DMS79 treated with DMSO at 0.1 percent for 48 hours (cell line): ENCODE measurements at regions not wholly inside any gene's neighbourhood (a gene's known extent, or its start where the extent isn't known, plus 50 kb on each side); places are given as distances from the start of the nearest gene placed in this dataset.

Experiments
- DNase-seq: peaks from one replicate; lab custom pipeline; 2025; lab: John Stamatoyannopoulos, UW

DNA sequence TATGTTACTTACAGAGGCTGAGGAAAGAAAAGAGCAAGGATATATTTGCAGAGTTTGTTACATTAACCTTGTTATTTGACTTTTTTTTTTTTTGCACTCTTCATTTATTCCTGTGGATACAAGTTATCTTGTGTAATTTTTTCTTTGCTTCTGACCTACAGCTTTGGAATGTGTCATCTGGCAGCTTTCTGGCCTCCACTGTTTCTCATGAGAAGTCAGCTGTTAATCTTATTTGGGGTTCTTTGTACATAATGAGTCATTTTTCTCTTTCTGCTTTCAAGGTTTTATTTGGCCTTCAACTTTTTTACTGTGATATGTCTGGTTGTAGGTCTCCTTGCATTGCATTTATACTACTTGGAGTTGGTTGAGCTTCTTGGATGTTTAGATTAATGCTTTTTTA, 333.4 kb downstream of the SMOC2 start:
- DNase-seq: no peak

DNA sequence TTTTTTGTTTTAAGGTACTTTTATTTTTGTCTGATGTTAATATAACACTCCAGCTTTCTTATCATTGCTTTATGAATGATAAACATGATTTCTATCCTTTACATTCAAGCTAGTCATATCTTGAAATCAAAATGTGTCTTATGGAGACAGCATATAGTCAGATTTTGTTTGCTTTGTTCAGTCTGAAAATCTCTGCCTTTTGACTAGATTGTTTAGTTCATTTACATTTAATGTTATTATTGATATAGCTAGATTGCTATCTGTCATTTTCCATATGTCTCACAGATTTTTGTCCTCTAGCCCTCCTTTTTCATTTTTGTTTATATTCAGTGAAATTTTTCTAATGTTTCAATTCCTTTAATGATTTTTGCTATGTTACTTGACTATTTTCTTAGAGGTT, 332.8 kb downstream of the SMOC2 start:
- DNase-seq: no peak

DNA sequence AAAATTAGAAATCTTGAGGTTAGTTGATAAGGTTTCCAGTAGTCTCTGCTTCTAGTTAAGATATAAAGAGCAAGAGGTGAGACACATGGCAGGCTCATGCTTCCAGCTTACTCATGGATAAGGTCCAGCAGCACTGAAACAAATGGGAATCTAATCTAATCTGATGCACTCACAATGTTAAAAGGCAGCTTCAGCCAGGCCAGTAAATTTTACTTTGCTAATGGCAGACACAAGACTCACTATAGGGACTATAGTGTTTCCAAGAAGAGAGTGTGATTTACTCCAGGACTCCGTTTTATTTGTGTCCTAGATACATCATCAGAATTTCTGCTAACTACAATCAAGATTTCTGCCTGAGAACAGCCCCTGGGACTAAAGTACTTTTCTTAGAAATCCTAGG, 324.8 kb downstream of the SMOC2 start:
- DNase-seq: no peak

DNA sequence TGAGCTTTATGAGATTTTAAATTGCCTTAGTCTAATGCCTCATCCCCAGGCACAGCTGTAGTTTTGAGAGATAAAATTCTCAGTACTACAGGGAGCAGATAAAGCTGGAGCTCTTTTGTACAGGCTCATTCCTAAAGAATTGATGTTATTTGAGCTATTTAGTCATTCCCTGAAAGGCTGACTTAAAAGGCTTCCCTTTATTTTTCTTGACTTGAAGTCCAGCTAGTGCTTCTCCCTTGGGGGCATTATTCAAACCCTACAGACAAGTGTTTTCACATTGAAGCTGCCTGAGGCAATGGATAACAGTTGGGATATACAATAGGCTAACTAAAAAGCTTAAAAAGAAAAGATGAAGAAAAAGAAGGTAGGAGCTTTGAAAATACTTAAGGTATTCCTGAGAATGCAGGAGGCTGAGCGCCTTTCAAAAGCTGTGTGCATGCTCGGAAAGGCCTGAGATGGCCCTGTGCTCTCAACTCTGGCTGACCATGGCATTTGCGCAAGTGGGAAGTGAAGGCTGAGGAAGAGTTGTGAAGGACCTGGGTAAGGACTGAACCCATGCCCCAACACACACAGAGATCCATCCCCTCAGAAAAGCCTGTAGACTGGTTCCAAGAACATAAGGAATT, 315.1 kb downstream of the SMOC2 start:
- DNase-seq: no peak

DNA sequence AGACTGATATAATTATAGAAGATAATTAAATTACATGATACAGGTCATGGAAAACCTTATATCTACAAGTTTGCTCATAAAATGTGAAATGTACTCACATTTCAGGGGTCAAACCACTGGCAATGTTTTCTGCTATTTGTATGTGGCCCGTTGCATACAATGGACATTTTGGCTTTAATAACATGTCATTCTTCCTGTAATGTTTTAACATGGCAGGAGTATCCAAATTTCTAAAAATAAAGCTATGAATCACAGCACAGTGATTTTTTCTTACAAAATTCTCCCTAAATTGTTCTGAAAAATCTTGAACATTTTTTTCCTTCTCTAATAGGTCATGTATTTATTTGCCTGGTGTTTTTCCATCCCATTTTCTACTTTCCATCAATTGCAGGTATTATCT, 305.7 kb downstream of the SMOC2 start:
- no peak for DNase-seq

DNA sequence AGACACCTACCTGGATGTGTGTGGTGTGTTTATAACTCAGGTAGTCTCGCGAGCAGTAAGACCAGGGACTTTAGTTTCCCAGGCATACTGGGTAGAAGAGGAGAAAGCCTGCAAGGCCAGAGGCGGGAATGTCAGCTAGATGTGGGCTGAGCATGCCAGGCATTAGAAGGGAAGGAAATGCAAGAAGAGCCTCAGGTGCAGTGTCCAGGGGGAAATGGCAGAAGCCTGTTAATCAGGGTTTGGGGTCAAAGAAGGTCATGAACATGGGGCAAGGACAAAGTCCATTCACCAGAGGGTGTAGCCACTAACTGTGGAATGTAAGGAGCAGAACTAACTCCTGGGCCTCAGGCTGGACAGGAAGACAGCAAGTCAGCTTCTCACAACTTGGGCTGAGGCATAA, 305.0 kb downstream of the SMOC2 start:
- DNase-seq: no peak

DNA sequence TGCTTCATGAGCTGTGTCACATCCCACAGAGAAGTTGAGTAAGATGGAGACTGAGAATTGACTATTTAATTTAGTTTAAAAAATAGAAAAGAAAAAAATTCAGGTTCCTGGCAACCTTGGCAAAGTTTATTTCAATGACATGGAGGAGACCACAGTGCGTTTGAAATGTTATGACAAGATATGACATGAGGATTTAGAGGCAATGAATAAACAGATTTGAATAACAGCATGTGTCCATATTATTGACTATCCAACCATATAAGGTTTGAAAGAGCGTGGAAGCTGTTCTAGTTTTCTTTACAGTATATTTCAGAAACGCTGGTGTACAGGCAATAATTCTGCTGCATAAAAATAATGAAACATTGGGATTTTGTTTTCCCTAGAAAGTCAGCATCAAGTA, 303.9 kb downstream of the SMOC2 start:
- DNase-seq: no peak

DNA sequence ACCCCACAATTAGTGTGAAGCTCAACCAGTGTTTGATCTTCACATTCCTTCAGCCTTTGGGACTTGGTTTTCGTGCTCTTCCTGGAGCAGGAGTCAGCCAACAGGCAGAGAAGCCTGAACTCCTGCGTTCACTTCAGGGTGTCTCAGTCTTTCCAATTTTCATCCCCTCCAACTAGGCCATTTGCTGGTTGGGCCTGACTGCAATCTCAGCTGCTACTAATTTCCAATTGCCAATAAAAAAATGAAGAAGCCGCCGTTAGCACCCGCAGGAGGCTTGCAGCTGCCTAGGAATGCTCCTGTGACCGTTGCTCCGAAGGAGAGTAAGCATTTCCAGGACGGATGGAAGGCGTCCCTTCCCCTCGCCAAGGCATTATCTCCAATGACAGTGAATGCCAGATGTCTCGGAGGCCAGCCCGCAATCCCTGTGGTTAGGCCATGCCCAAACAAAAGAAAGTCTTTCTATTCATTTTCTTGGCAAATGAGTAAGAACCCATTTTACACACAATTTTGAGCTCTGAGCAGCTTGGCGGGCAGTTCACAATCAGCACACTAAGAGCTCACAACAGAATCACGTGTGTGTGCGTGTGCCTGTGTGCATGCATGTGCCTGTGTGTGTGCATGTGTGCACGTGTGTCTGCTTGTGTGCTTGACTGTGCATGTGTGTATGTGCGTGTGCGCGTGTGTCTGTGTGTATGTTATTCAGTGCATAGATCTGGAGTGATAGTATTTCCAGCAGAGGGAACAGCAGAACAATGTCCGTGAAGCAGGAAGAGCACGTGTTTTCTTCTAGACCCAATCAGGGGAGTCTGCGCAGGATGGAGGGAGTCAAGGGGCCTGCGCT, 301.2 kb downstream of the SMOC2 start:
- no peak for DNase-seq

DNA sequence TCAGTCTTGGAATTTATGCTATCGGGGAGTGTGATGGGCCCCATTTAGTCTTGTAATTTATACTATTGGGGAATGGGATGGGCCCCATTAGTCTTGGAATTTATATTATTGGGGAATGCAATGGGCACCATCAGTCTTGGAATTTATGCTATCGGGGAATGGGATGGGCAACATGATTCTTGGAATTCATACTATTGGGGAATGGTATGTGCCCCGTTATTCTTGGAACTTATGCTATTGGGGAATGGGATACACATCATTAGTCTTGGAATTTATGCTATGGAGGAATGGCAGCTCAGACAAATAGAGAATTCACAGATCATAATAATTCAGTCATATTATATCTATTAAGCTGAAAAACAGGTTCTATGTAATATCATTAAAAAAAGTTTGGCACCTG, 300.3 kb downstream of the SMOC2 start:
- no peak for DNase-seq

DNA sequence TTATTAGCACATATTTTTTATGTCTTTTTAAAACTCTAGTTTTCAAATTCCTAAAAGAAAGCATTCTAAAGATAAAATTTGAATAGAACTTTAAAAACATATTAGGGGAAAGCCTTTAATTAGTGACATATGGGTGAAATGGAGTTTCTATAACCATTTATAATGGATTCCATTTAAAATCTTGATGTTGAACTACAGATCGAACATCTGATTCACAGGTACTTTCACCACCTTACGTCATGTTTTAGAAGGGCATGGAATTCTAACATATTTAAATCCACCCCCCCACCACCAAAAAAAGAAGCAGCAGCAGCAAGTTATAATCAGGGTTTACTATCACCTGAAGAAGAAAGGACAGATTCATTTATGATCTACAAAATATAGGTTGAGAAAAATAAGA, 298.4 kb downstream of the SMOC2 start:
- DNase-seq: no peak

DNA sequence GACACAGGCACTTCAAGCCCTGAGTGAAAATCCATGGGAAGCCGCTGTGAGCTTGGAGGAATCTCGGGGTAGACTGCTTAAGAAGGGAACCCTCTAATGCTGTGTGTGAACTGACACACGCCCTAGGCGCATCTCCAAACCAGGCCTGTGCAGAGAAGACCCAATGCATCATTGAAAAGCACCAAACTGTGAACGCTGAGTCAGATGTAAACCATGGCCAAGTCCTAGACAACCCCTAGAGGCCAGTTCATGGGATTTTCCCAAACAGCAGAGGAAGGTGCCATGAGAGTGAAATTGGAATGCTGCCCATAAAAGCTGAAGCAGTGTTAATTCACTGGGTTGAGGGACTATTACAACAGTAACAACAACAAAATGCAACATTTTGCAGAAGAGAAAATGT, 296.5 kb downstream of the SMOC2 start:
- DNase-seq: no peak

DNA sequence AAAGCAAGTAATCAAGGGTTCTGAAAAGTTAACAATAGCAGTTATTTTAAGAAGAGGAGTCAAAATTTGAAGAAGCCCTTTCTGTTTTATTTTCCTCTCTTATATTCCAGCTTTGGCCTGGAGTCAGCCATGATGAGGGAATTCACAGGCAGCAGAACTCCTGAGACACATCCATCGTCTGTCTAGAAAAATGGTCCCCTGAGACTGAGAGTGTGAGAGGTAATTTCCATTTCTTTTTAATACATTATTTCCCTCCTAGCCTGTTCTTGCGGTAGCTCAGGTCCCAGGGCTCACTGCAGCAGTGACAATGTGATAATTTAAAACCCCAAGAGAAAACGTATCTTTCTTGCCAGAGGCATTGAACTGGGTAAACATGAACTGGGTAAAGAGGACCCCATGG, 296.0 kb downstream of the SMOC2 start:
- no peak for DNase-seq

DNA sequence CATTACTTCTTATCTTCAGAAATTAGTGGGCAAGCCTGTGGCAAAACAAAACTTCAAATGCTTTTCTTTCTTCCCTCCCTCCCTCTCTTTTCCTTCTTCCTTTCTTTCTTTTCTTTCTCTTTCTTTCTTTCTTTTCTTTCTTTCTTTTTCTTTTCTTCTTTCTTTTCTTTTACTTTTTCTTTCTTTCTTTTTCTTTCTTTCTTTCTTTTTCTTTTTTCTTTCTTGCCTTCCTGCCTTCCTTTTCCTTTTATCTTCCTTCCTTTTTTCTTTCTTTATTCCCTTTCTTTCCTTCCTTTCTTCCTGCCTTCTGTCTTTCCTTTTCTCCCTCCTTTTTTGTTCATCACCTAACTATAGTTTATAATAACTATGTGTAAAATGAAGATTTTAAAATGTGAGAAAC, 295.1 kb downstream of the SMOC2 start:
- DNase-seq: no peak

DNA sequence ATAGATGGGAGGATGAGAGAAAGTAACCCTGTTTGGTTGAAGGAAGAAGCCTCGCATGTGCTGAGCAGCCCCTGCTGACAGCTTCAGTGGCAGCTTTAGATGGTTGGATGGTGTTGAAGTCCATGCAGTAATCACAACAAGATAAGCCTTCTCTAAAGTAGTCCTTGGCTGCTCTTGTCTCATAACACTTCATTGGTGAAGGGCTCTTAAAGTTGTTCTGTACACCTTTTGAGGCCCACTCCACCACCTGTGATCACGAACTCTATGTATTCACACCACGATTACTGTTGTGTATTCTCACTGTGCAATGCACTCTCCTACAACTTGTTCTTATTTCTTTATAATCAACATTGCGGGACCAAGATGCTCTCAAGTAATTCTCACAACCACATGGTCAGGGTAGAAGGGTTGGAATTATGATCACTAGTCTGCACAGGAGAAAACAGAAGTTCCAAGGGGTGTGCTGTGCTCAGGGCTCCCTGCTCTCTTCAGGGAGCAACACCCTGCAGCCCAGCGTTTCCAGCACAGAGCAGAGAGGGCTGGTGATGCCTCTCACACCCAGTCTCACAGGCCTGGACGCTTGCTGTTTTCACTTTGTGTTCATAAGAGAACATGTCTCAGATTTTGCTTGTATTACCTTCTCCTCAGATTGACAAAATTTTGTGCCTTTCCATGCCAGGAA, 294.4 kb downstream of the SMOC2 start:
- peak; percentile 60 for DNase-seq

DNA sequence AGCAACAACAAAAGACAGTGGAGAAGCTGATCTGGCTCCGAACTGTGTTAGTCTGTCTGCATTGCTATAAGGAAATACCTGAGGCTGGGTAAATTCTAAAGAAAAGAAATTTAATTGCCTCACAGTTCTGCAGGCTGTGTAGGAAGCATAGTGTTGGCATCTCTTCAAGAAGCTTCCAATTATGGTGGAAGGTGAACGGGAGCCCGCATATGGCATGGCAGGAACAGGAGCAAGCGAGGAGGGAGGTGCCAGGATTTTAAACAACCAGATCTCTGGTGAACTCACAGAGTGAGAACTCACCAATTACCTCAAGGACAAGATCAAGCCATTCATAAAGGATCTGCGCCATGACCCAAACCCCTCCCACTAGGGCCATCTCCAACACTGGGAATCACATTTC, 293.5 kb downstream of the SMOC2 start:
- no peak for DNase-seq

DNA sequence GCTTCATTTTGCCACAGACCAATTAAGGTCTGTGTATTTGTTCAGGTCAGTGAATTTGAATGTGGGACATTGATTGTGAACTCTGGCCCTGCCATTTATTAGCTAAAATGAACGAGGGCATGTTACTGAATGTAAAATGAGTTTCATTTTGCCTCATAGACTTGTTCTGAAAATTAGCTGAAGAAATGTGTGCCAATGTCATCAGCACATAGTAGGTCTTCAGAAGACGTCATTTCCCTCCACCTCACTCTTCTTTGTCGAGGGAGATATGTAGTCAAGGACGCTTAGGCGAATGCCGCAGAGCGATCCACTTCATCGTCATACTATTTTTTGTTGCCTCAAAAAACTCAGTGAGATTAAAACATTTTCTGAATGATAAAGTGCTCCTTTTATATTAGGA, 291.7 kb downstream of the SMOC2 start:
- DNase-seq: no peak

DNA sequence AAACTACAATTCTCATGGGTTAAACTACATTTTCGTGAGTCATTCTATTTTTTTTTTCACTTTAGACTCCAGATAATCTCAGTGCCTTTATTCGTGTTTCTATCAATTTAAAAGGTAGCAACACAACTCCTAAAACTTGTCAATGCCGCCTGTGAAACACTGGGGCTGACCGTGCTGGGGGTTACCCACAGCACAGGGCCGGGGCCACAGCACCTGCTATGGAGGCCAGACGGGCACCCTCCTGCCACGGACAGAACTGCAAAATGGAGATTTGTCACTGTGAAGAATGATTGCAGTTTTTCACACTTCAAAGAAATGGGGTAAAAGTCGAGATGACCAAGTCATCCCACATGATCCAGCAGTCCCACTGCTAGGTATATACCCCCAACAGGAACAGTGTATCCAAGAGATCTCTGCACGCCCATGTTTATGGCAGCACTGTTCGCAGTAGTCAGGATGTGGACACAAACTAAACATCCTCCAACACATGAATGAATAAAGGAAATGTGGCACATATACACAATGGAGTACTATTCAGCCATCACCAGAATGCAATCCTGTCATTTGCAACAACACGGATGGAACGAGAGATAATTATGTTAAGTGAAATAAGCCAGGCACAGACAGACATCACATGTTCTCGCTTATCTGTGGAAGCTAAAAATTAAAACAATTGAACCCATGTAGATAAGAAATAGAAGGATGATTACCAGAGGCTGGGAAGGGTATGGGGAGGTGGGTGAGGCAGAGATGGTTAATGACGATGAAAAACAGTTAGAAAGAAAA, 290.1 kb downstream of the SMOC2 start:
- no peak for DNase-seq

DNA sequence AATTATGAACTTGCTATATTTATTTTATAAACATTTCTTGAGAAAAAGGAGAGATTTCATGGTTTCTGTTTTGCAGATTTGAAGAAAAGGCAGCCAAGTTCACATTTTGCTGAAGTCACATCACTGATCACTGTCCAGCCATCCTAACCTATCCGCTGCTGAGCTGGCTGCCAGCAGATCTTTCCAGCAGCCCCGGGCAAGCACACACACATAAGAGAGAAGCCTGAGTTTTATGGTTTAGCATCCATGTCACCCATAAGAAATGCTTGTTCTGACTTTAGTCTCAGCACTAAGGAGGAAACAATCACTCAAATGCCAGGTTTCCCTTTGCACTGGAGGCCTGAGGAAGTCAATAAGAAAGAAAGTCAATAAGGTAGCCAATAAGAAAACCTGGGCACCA, 287.1 kb downstream of the SMOC2 start:
- DNase-seq: no peak

DNA sequence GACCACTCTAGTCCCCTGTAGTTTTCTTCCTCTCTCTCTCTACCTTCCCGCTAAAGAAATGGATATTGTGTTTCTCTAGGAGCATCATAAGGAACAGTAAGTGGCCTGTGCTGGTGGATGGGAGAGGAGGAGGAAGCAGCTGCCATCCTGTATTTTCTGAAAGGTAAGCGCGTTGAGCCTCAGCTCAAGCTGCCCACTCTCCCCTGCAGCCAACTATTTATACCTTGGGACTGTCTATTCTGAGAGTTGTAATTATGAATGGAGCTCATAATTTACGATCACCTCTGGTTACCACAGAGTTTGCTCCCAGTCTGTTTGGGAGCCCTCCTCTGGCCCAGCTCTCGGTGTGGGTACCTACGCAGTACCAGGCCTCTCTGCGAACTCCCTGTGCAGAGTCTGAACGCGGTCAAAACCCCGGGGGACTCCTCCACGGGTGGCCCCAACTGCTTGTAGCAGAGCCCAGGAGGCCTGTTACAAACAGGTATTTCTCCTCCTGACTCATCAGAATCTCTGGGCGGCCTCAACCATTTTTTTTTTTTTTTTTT, 285.4 kb downstream of the SMOC2 start:
- DNase-seq: no peak

DNA sequence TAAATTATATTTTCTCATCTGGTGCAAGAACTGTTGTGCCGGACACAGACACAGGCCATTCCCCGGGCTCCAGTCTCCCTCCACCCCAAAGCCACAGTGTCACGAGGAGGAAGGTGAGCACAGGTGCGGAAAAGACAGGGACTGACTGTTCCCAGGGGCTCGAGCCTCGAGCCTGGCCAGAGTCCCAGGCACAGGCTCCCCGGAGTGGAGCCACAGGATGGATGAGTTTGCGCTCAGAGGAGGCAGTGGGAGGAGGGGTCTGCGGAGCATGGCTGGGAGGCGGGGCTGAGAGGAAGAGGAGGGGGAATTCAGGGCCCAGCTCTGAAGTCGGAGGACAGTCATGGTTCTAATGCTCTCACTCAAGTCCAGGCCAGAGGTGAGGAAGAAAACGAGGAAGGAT, 284.8 kb downstream of the SMOC2 start:
- DNase-seq: no peak

DNA sequence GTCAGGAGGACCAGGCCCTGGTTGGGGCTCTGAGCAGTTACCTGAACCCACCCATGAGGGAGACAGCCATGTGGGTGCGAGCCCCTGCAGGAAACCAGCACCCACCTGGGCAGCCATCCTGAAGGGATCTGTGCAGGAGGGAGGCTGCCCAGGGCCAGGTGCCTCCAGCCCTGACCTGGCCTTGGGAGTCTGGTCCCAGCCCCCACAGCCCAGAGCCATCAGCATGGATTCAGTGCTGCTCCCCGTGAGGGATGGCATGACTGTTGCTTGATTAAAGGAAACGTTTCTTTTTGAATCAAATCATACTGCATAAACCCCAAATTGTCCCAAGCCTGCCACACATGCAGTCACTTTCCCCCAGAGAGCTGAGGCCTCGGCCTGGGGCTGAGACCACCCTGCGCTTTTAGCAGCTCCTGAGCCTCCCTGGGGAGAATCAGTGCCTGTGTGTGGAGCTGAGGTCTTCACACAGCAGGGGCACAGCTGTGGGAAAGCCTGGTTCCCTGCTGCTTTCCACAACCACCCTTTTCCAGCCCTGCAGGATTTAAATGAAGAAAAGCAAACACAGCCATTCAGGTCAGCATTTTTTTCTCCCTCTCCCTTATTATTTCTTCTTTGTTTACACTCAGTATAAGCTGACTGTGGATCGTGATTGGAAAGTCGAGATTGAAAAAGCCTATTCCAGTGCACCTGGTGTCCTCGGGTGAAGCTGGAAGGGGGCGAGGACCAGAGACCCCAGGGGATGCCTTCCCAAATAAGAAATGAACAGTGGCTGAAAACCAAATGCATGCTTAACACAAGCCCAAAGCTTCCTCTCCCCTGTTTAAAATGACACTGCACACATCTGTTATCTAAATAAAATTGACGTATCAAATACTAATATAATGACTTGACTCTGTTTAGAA, 283.9 kb downstream of the SMOC2 start:
- DNase-seq: no peak
